Fibroblast of gingiva (primary cell): ENCODE measurements at regions not wholly inside any gene's neighbourhood (a gene's known extent, or its start where the extent isn't known, plus 50 kb on each side); places are given as distances from the start of the nearest gene placed in this dataset.
"Not testable (repeated sequence)": the region's sequence is repeated elsewhere in the genome, so short reads cannot be mapped to it uniquely, and the experiment has no call there.

Experiments
- DNase-seq: peaks from one replicate; pipeline ENCODE4 v3.0.0-alpha.2; 2011; ENCODE audit warnings: low read depth

DNA sequence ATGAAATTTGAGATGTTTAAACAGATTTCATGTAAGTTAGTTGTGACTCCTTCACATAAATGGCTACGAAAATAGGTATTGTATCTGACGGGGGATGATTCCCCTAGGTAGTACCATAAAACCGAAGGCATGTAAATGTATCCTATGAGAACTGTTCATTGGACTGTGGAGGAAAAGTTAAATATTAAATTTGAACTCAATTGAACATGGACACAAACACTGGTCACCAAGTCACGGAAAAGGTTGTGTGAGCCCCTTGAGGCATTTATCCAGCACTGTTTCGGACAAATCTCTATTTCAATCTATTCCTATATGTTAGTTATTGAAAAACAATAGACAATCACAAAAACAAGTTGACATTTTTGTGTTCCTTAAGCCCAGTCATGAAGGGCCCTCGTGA lies 1014.3 kb upstream of the NOVA1 start:
- DNase-seq: no peak

GRCh38 chr14:27613102-27613501 lies 1015.3 kb upstream of the NOVA1 start:
- no peak for DNase-seq

GRCh38 chr14:27623782-27624181 lies 1025.9 kb upstream of the NOVA1 start:
- no peak for DNase-seq

GRCh38 chr14:27634056-27634970 lies 1036.5 kb upstream of the NOVA1 start:
- no peak for DNase-seq

- DNase-seq: not testable (repeated sequence)
Measured at GRCh38 chr14:27640688-27641087, 1042.9 kb upstream of the NOVA1 start.

DNA sequence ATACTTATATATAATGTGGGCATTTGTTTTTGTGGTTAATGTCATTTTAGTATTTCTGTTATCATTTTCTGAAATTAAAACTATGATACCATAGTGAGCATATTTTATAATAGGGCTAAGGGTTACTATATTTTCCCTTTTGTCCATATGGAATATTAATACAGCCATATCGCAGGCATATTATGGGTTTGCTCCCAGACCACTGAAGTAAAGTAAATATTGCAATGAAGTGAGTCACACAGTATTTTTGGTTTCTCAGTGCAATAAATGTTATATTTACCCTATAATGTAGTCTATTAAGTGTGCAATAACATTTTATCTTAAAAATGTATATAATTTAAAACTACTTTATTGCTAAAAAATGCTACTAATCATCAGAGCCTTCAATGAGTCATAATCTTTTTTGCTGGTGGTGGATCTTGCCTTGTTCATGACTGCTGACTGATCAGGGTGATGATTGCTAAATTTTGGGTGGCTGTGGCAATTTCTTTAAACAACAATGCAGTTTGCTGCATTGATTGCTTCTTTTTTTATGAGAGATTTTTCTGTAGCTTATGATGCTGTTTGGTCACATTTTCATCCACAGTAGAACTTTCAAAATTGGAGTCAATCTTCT lies 1044.5 kb upstream of the NOVA1 start:
- no peak for DNase-seq

DNA sequence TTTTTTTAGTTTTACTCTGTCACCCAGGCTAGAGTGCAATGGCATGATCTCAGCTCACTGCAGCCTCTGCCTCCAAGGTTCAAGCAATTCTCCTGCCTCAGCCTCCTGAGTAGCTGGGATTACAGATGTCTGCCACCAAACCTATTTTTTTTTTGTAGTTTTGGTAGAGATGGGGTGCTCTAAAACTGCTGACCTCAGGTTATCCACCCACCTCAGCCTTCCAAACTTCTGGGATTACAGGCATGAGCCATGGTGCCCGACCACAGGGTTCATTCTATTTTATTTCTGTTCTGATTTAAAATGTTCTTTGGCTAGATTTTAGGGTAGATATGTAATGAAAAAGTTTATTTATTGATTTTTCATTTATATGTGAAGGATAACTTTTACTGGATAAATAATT lies 1062.8 kb upstream of the NOVA1 start:
- DNase-seq: no peak

DNA sequence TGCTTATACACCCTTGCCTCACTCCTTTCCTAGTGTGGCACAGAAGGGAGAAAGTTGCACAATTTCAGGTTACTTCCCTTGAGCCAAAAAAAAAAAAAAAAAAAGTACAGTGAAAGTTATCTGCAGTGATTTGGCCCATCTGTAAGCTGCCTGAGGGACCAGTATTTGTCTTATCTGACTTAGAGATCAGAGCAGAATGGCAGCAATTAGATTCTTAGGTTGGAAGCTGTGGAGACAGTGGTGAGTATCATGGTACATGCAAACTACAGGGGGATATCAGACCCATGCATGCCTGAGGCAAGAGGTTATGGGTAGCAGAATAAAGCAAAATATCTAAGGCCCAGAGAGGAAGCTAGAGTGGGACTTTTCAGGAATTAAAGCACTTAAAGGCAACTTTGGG lies 1070.7 kb upstream of the NOVA1 start:
- no peak for DNase-seq

DNA sequence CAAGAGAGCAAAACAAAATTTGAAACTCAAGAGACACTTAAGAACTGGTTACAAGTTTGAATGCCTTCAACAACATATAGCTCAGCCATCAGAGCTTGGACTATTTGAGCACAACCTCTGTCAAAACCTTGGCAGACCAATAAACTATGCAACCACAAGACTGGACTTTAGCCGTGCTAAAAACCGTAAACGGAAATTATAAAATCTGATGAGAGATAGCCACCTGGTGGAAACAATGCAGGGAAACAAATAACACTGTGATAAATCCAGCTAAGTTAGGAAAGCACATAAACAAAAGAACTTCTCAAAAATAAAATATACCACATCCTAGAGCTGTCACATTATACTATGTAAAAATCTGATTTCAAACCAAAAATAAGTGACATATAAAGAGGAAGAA lies 1074.2 kb upstream of the NOVA1 start:
- no peak for DNase-seq

- not testable (repeated sequence) for DNase-seq
Measured at GRCh38 chr14:27672811-27673737, 1075.2 kb upstream of the NOVA1 start.

GRCh38 chr14:27686137-27686536 lies 1080.5 kb upstream of the FOXG1 start:
- no peak for DNase-seq

DNA sequence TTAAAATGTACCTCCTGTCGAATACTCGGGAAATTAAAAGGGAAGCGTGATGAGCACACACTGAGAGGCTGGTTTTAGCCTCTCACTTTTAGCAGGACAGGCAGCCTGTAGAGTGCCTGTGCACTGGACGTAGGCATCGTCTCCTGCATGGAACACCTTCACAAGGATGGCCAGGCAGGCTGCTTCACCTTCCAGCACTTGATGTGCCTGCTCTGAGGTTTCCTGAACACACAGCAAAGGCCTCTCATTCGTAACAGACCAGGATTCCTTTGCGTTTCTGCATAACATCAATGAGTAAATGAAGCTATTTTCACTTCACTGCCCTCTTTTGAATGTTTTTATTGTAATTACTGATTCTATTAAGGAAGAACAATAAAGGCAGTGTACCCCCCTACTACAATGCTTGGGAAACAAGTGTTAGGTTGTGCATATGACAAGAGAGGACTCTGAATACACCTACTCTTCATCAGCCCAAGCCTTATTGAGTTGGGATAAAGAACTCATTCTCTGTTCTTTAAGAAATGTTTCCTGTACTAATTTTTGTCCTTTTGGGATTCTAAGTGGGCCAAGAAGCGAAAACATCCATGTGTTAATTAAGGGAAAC lies 1077.6 kb upstream of the FOXG1 start:
- no peak for DNase-seq

- no peak for DNase-seq
Measured at GRCh38 chr14:27712364-27712763, 1054.2 kb upstream of the FOXG1 start.

DNA sequence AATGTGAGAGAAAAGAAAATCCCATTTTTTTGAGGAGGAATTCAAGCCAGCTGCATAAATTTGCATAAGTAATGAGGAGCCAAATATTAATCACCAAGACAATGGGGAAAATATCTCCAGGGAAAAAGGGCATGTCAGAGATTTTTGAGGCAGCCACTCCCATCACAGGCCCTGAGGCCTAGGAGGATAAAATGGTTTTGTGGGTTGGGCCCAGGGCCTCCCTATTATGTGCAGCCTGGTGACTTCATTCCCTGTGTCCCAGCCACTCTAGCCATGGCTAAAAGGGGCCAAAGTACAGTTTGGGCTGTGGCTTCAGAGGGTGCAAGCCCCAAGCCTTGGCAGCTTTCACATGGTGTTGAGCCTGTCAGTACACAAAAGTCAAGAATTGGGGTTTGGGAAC lies 1051.0 kb upstream of the FOXG1 start:
- DNase-seq: no peak

GRCh38 chr14:27721760-27722159 lies 1044.8 kb upstream of the FOXG1 start:
- no peak for DNase-seq

GRCh38 chr14:27725482-27725881 lies 1041.1 kb upstream of the FOXG1 start:
- no peak for DNase-seq

DNA sequence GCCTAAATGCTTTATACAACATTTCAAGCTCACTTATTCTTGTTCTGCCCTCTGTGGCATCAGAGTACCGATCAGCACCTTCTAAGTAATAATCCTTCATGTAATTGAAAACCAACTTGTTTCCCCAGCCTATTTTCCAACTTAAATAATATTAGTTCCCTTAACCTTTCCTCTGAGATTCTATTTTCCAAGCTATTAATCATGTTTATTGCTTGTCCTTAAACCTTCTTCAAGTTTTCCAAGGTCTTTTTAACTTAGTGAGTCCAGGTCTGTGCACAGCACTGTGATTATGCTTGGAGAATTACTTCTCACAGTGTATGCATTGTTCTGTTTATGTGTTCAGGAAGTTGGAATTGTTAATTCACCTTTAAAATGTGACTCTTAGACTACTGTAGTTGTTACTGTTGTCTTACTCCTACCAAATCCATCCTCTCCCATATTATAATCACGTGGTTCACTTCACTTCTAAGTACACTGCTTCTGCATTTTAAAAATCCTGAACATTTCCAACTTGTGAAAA lies 1039.3 kb upstream of the FOXG1 start:
- DNase-seq: no peak

DNA sequence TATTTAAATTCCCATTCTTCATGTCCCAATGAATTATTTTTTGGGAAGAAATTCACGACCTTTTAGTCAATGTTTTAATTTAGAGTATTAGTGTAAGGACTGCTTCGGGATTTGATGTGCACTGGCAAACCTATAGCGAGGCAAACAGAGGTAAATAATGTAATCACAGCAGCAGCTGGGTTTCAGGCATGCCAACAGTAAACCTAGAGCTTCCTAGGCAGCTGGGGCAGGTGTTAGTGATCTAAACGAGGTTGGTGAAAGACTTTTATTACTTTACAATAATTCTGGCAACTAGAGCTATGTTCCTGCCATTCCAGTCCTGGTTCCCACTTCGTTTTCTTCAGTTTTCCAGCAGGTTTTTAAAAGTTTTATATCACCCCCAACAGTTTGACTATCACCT lies 1036.4 kb upstream of the FOXG1 start:
- DNase-seq: no peak

GRCh38 chr14:27739657-27740156 lies 1026.9 kb upstream of the FOXG1 start:
- DNase-seq: no peak

GRCh38 chr14:27750114-27750513 lies 1016.5 kb upstream of the FOXG1 start:
- DNase-seq: no peak

DNA sequence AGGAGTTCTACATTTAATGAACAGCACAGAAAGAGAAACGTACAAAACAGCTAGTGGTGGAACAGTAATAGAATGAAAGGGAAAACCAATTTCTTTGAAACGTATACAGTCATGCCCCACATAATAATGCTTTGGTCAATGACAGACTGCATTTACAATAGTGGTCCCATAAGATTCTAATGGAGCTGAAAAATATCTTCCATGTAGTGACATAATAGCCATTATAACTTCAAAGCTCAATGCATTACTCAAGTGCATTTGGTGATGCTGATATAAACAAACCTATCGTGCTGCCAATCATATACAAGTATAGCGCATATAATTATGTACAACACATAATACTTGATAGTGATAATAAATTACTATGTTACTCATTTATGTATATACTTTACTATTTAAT lies 1008.9 kb upstream of the FOXG1 start:
- DNase-seq: not testable (repeated sequence)

GRCh38 chr14:27760367-27760766 lies 1006.2 kb upstream of the FOXG1 start:
- not testable (repeated sequence) for DNase-seq
